GM10248 (cell line): ENCODE measurements at regions not wholly inside any gene's neighbourhood (a gene's known extent, or its start where the extent isn't known, plus 50 kb on each side); places are given as distances from the start of the nearest gene placed in this dataset.

Experiments used
- CTCF ChIA-PET: fragments of 300-600 bp; sonication (Branson Sonifier 250); formaldehyde crosslinking; extraction: SDS; loops from one replicate; lab custom pipeline; 2021; ENCODE audit warnings: antibody characterized with exemption; lab: Yijun Ruan, JAX
- POLR2A ChIA-PET: fragments of 350-650 bp; sonication (Branson Sonifier 250); formaldehyde crosslinking; extraction: SDS; loops from one replicate; lab custom pipeline; 2020; ENCODE audit warnings: antibody characterized with exemption; lab: Yijun Ruan, JAX
- DNase-seq: peaks from one replicate; pipeline ENCODE4 v3.0.0; 2012; ENCODE audit errors: extremely low spot score
- TF ChIP-seq, protein P1 (sequence below): IDR thresholded peaks from 2 replicates; pipeline ENCODE4 v1.5.1; 2012; ENCODE audit warnings: mild to moderate bottlenecking, low read depth; ENCODE audit errors: extremely low read depth, missing control alignments, control extremely low read depth

DNA sequence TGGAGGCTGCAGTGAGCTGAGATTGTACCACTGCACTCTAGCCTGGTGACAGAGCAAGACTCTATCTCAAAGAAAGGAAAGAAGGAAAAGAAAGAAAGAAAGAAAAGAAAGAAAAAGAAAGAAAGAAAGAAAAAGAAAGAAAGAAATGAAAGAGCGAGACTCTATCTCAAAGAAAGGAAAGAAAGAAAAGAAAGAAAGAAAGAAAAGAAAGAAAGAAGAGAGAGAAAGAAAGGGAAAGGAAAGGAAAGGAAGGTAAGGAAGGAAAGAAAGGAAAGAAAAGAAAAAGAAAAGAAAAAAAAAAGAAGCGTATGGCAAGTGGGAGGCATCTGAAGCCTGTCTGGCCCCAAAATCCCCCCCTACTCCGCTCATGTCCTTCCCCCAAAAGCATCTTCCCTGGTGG, 182.3 kb upstream of the MSX2 start:
- CTCF ChIA-PET, result no interaction called here
- POLR2A ChIA-PET, result interaction anchor here (0.6 kb wide), 1 partner anchor 496 kb away, joined by 6 read pairs; the partner anchor contains the start of gene NSG2
- no peak for DNase-seq
- TF ChIP-seq, protein P1, sequence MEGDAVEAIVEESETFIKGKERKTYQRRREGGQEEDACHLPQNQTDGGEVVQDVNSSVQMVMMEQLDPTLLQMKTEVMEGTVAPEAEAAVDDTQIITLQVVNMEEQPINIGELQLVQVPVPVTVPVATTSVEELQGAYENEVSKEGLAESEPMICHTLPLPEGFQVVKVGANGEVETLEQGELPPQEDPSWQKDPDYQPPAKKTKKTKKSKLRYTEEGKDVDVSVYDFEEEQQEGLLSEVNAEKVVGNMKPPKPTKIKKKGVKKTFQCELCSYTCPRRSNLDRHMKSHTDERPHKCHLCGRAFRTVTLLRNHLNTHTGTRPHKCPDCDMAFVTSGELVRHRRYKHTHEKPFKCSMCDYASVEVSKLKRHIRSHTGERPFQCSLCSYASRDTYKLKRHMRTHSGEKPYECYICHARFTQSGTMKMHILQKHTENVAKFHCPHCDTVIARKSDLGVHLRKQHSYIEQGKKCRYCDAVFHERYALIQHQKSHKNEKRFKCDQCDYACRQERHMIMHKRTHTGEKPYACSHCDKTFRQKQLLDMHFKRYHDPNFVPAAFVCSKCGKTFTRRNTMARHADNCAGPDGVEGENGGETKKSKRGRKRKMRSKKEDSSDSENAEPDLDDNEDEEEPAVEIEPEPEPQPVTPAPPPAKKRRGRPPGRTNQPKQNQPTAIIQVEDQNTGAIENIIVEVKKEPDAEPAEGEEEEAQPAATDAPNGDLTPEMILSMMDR, result no peak

DNA sequence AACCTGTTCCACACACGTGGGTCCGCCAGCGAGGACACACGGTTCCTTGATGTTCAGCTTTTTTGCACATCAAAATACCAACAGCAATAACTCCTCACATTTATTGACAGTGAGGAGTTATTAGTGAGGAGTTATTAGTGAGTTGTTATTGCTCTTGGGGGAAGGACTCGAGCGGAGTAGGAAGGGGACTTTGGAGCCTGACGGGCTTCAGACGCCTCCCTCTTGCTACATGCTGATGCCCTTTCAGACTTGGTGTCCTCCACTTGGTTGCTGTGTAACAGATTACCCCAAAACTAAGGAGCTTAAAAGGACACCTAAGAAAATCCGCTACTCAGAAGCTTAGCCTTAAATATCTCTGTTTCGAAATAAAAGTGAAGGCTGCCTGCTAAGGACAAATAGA, 181.9 kb upstream of the MSX2 start:
- no peak for DNase-seq
- CTCF ChIA-PET, result no interaction called here
- POLR2A ChIA-PET, result no interaction called here
- TF ChIP-seq, protein P1, result no peak

DNA sequence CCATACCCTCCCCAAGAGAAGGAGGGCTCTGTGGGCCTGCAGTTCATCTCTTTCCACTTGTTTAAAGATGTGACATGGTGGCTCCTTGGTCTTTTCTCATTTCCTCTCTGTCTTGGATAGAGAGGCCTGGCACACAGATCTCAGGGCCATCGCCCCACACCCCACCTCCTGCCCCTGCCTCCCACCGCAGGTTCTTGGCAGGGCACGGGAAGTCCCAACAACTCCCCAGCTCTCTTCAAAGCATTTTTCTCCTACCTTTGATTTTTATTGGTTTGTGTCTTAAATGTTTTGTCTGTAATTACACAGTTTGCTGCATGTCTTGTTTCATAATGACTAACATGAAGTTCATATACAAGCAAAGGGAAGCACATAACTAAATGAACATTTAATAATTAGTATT, 178.5 kb upstream of the MSX2 start:
- CTCF ChIA-PET, result no interaction called here
- TF ChIP-seq, protein P1, result no peak
- no peak for DNase-seq
- POLR2A ChIA-PET, result no interaction called here

DNA sequence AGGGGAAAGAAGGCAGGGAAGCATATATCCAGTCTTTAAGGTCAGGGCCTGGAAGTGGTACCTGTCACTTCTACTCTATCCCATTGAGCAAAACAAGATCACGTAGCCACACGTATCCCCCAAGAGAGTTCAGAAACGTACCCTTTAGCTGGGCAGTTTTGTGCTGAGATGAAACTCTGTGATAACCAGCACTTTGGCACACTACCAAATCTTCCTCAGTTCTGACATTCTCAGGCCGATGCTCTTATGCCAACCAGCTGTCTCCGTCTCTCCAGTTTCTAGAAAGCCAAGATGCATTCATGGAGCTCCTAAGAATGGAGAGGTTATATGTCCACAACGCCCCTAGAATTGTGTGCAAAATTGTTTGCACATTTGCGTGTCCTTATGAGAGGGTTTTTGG, 176.6 kb upstream of the MSX2 start:
- ChIA-PET CTCF (no interaction called here), POLR2A (no interaction called here)
- TF ChIP-seq, protein P1, result no peak

DNA sequence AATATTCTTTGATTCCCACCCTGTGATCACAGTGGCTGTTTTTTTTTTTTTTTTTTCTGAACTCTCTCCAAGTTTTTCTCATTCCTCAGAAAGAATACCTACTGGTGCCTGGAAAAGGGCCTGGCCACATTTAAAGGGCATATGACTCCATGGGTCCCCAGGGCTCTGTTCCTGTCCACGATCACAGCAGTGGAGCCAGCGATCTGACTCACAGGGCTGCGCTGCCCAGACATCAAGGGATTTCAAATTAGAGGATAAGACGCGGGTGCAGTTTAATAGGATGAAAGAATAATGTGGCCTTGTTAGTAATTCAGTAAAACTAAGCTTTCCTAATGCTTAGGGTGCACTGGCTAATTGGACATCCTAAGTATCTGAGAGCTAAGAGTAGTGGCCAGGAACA, 175.1 kb upstream of the MSX2 start:
- POLR2A ChIA-PET, result no interaction called here
- no peak for DNase-seq
- CTCF ChIA-PET, result no interaction called here
- TF ChIP-seq, protein P1, result no peak

More for the DNA sequence above, 176.6 kb upstream of the MSX2 start:
- DNase-seq, result no peak

DNA sequence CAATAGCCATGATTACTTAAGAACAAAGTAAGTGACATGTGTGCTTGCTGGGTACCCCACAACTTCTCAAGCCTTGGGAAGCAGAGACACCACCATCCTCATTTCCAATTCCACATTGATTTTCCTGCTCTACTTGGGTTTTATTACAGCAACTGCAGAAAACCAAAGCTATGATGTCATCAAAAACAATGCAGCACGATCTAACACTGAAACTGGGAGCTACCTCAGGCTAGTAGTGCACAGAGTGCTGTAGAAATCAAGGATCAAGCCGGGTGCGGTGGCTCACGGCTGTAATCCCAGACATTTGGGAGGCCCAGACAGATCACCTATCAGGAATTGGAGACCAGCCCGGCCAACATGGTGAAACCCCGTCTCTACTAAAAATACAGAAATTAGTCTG, 174.4 kb upstream of the MSX2 start:
- ChIA-PET POLR2A (no interaction called here), CTCF (interaction anchor here (1.9 kb wide), 1 partner anchor 24 kb away, joined by 3 read pairs; no protein-coding TSS in a partner anchor)

DNA sequence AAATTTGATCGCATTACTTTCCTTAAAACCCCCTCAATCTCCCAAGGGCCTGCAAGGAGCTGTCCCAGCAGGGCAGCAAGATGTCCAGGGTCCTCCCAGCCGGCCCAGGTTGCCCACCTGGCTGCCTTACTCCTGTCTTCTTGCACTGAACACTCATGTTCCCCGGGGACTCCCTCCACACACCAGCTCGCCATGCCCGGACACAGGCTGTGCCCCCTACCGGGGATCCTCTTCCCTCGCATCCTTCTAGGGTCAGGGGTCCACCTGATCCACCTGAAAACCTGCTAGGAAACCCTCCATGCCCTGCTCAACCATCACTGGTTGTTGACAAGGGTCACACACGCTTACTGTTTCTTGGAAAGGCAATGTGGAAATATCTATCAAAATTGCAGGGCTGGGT, 172.0 kb upstream of the MSX2 start:
- POLR2A ChIA-PET, result no interaction called here
- TF ChIP-seq, protein P1, result no peak
- DNase-seq, result no peak
- CTCF ChIA-PET, result no interaction called here

More for the DNA sequence above, 174.4 kb upstream of the MSX2 start:
- TF ChIP-seq, protein P1, result no peak
- DNase-seq, result no peak
